Gastrocnemius medialis (tissue), 4 donors: ENCODE measurements at regions not wholly inside any gene's neighbourhood (a gene's known extent, or its start where the extent isn't known, plus 50 kb on each side); places are given as distances from the start of the nearest gene placed in this dataset.

ENCODE experiments used
- POLR2A ChIP-seq, 2 donors: fragments of 450-650 bp; IDR thresholded peaks; one replicate each; pipeline ENCODE4 v1.6.1; 2017; ENCODE audit warnings: antibody characterized with exemption in 2 of 2, mild to moderate bottlenecking in 2 of 2, moderate library complexity in 2 of 2
- TF ChIP-seq, protein P1 (sequence below), 5 experiments: fragments of 450-650 bp in 3 of 5; fragments of 200-600 bp in 2 of 5; sonication (generic) in 2 of 5; IDR thresholded peaks in 4 of 5; conservative IDR thresholded peaks in 1 of 5; 1 replicate in 4 of 5; 2 replicates in 1 of 5; pipeline ENCODE4 v1.5.1; 2016 to 2019; ENCODE audit warnings: antibody characterized with exemption in 5 of 5, mild to moderate bottlenecking in 3 of 5, moderate library complexity in 3 of 5

GRCh38 chr13:76586842-76587241 is 299.4 kb downstream of the KCTD12 start:
- no peak for TF ChIP-seq POLR2A (IDR thresholded peaks at IDR 0.05)
- TF ChIP-seq, protein P1, sequence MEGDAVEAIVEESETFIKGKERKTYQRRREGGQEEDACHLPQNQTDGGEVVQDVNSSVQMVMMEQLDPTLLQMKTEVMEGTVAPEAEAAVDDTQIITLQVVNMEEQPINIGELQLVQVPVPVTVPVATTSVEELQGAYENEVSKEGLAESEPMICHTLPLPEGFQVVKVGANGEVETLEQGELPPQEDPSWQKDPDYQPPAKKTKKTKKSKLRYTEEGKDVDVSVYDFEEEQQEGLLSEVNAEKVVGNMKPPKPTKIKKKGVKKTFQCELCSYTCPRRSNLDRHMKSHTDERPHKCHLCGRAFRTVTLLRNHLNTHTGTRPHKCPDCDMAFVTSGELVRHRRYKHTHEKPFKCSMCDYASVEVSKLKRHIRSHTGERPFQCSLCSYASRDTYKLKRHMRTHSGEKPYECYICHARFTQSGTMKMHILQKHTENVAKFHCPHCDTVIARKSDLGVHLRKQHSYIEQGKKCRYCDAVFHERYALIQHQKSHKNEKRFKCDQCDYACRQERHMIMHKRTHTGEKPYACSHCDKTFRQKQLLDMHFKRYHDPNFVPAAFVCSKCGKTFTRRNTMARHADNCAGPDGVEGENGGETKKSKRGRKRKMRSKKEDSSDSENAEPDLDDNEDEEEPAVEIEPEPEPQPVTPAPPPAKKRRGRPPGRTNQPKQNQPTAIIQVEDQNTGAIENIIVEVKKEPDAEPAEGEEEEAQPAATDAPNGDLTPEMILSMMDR (IDR thresholded peaks at IDR 0.05 in 4 of 5, conservative IDR thresholded peaks at IDR 0.05 in 1 of 5), result no peak
